Right renal cortex interstitium (tissue), 3 donors: ENCODE measurements at regions not wholly inside any gene's neighbourhood (a gene's known extent, or its start where the extent isn't known, plus 50 kb on each side); places are given as distances from the start of the nearest gene placed in this dataset.
"Not testable (repeated sequence)": the region's sequence is repeated elsewhere in the genome, so short reads cannot be mapped to it uniquely, and the experiment has no call there.

ENCODE experiments used
- DNase-seq, 3 donors: peaks; one replicate each; pipeline ENCODE4 v3.0.0-alpha.2; 2013; ENCODE audit warnings: low read depth in 3 of 3, low spot score in 2 of 3

DNA sequence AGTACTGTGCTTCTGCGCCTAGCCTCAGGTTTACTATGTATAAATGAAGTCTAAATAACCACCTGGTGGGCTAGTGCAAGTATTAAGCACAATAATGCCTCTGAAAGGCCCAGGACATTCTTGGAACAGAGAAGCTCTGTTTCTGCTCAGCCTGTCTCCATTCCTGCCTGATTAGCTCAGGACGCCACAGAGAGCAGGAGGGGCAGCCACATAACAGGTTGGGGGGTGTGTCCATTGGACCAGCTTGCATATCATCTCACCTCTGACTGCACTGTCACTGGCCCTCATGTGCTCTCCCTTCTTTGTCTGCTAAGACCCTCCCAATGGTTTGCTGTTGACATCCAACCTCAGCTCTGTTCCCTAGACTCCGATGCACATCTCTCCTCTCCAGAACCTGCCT is 52.8 kb upstream of the IKZF1 start:
- DNase-seq, result no peak

DNA sequence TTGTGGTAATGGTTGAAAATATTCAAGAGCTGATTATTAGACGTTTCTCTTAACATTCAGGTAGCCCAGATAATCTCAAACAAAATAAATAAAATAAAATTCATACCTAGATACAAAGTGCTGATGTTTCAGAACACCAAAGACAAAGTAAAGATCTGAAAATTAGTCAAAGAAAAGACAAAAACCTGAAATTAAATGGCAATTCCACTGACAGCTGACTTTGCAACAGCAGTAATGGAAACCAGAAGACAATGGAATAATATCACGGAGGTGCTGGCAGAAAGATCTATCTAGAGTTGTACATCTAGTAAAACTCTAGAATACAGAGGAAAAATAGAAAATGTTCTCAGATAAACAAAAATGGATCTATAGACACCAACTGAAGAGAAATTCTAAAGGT is 58.0 kb upstream of the IKZF1 start:
- DNase-seq, result no peak

DNA sequence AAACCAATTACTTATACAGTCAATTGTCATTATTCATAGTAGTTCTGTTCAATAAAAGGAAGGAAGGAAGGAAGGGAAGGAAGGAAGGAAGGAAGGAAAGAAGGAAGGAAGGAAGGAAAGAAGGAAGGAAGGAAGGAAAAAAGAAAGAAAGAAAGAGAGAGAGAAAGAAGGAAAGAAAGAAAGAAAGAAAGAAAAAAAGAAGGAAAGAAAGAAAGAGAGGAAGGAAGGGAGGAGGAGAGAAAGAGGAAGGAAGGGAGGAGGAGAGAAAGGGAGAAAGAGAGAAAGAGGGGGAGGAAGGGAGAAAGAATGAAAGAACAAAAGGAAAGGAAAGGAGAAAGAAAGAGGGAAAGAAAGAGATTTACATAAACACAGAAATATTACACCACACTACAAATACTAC is 62.4 kb upstream of the IKZF1 start:
- DNase-seq, result not testable (repeated sequence)

DNA sequence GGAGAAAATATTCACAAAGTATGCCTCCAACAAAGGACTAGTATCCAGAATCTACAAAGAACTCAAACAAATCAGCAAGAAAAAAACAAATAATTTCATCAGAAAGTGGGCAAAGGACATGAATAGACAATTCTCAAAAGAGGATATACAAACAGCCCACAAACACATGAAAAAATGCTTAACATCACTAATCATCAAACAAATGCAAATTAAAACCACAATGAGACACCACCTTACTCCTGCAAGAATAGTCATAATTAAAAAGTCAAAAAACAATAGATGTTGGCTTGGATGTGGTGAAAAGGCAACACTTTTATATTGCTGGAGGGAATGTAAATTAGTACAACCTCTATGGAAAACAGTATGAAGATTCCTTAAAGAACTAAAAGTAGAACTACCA is 63.8 kb upstream of the IKZF1 start:
- not testable (repeated sequence) for DNase-seq

DNA sequence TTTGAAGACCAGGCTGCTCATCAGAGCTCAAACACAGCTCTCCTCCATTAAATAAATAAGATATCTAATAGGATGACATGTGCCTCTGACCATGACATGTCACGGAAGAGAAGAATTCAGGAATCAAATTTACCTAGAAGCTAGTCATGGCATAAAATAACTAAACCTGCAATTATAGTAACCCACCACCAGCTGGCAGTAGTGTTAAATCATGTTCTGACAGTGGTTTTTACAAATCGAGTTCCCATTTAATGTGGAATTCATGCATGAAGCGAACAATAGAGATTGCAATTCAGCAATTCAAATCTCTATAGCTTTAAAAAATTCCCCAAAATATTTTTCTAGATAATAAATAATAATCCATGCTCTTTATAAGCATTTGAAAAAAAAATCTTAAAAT is 74.6 kb upstream of the IKZF1 start:
- no peak for DNase-seq

DNA sequence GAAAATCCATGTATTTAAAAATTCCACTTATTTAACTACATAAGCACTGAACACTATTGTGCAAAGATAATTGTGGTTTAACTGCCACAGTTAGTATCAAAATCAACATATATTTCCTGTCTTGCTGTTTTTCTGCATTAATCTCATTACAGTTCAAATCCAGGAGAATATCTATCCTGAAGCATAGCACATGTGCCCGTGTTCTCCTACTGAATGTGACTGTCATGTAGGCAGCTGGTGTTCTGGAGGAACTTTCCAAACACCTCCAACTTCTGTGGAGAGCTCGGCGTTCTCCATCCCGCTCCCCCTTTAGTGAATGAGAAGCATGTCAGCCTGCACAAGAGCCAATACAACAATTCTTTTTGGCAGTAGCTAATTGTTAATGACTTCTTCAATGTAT is 76.4 kb upstream of the IKZF1 start:
- DNase-seq, result no peak

DNA sequence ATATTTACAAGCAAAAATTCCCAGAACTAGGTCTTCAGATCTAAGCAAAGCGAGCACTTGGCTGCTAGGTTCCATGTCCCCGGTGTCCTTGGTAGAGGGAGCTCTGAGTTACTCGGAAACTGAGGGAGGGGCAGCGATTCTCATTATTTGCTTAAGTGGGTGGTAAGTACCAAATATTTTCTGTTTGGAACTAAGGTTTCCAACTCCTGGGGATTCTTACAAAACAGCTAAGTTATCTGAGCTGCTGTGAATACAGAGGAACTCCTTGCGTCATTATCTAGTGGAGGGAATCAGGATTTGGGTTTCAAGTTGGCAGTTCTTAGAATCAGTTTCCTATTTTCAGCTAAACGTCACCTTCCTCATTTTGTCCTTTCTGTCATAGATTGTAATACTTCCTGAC is 76.8 kb upstream of the IKZF1 start:
- no peak for DNase-seq

DNA sequence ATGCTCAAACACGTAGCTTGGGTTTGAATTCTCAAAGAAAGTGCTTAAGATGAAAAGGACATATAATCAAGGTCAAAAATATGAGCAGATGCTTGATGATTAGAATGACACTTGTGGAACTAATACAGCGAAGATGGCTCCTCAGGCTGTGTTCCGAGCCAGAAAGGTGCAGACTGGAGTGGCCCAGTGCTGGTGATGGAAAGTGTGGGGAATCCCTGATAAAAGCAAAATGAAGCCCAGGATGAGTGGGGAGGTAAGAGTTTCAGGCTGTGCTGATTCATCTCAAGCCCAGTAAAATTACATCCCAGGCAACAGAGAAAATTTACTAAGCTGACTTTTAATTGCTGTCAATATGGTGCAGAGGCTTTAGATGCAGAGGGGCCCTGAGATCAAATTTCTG is 77.8 kb upstream of the IKZF1 start:
- no peak for DNase-seq

DNA sequence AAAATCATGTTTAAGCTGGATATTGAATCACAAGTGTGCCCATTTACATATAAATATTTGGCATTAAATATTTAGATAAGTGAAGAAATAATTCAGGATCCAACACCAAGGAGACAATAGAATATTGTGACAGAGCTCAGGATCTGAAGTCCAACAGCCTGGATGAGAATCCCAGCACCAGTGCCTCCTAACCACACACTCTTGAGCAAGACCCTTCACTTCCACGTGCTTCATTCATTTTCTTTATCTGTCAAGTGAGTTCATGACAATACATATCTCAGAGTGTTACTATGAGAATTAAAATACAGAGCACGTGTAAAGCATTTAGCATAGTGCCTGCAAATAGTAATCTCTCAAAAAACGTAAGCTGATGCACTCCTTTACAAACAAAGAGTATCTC is 78.4 kb upstream of the IKZF1 start:
- DNase-seq, result no peak

DNA sequence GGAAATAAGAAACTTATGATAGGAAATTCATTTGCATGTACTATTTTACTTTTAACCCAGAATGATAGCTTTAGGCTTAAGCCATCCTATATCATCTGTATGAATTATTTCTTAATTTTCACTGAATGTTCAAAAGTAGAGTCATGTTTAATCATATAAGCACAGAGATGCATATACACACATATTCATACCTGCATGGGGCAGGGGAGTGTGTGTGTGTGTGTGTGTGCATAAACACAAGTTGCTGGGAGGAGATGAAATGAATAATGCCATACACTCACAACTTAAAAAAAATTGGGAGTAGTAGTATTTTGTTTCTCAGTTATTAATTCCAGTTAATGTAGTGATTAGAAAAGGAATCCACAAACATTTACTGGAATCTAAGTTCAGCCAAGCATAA is 83.1 kb upstream of the IKZF1 start:
- no peak for DNase-seq

DNA sequence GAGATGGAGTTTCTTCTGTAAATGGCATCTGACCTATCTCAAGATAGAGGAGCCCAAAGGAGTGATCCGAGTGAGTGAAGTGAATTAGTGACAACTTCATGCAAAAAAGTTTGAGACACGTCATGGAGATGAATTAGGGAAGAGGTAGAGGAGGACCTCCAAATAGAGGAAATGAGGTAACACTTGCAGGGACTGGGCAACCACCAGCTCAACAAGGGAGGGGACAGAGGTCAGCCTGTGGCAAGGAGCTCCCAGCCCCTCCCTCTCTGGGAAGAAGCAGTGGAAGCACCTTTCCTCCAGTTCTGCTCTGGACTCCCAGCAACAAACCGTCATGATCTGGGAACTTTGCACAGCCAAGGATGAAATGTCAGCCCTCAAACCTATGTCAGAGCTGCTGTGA is 83.5 kb upstream of the IKZF1 start:
- DNase-seq, result no peak

DNA sequence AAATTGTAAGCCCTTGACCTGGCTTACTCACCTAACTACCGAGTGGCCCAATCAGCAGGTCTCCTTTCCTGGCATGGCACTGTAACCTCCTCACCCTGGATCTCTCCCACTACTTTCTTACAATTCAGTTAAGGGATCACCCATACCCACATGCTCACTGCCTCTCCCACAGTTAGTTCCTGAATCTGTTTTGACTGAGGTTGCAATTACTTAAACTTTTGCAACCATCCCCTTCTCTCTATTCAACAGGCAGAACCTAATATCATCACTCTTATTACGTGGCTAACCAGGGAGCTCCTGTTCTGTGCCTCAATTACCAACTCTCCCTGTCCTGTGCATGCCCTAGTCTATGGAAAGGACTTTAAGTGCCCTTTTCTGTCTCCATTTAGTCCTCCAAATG is 84.2 kb upstream of the IKZF1 start:
- no peak for DNase-seq

DNA sequence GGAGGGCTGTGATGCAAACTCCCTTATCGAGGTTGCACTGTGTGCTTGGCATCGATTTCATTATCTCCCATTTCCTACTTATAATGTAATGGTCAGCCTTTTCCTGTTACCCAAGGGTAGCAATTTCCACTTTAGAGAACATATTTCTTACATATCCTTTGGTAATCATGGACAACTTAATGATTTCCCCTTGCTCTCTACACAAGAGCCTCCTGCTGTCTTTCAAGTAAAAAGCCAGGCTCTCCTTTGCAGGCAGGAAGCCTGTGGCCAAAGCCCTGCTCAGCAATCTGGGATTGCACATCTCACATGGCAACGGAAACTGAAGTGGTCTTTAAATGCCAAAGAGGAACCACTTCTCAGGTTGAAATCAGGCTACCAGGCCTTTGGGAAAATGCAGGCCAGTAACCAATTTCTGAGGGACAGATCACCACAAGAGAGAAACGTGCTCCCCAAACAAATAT is 86.7 kb upstream of the IKZF1 start:
- DNase-seq, result no peak

DNA sequence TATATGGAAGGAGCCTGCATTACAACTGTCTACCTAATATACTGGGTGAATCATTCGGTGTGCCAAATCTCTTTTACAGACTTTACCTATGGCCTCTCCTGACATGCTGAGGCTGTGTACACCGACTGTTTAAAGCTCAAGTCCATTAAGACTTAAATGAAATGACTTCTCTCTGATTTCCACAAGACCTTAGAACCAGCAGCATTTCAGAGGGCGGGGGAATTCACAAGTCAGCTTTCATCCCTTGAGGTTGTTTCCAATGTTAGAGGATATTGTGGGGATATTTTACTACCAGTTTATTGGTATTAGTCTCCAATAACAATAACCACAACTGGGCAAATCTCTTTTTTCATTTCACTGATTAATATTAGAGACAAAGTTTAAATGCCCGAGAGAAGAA is 87.1 kb upstream of the IKZF1 start:
- DNase-seq, result no peak

DNA sequence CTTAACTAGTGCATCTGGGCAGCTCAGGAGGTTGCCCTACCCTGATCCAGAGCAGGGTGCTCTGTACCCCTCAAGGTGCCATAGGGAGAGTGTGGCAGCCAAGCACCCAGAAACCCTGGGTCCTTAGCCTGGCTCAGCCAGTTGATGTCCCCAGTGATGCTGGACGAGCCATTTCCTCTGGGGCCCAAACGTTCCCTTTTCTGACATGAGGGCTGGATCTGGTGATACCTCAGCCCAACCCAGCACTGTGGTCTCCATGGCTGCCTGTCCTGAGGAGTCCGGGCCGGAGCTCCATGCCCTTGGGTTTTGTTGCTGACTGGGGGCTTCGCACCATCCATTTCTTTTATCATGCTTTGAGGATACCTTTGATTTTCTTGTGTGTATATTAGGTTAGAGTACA is 87.9 kb upstream of the IKZF1 start:
- DNase-seq, result no peak

DNA sequence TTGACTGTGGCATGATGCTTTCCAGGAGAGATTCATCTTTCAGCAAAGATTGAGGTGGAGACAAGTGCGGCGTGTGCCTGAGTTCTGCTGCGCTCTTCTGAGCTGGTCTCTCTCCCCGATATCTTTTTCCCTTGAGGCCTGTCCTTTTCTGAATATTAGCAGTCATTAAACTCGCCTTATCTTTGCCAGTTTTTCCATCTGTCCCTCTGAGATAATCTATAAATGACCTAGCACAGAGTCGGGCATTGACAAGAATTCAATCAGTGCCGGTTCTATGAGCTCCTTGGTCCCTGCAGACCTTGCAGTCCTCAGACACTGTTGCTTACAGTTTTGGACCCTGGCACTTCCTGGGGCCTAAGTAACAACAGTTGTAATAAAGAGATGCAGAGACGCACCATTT is 89.7 kb upstream of the IKZF1 start:
- no peak for DNase-seq

DNA sequence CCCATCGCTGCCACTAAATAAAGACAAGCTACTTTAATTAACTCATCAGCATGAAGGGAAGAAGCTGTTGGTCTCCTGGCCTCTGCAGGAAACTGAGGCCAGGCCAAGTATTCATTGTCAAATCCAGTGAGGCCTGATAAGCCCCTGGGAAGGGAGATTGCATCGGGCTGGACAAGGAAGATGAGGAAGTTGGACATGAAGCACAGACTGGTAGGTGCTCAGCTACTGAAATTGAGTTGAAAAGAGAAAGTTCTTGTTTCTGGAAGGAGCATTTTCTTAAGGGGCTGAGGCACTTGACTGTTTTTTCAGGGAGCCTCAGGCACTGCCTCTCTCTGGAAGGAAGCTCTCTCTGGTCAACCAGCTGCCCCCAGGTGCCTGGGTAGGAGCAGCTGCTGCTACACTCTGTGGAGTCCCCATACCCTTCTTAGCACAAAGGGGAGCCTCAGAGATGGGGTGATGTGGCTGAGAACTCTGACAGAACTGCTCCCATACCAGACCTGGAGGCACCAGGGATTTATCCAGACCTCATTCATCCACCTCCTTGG is 90.3 kb upstream of the IKZF1 start:
- no peak for DNase-seq

DNA sequence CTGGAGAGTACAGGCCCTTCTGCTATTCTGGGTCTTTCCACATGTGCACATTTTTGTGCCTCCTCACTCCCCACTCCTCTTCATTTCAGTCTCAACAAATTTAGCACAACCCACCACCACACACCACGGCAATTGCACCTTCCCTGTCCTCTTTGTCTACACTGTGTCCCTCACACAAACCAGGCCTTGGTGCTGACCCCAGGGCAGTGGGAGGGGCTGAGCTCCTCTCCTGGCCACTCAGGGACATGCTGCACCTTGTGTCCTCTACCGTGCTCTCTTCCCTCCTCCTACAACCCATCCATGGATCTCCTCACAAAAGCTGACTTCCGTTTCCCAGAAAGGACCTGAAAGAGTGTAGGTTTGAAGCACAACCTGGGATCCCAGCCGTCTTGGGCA is 90.9 kb upstream of the IKZF1 start:
- no peak for DNase-seq

DNA sequence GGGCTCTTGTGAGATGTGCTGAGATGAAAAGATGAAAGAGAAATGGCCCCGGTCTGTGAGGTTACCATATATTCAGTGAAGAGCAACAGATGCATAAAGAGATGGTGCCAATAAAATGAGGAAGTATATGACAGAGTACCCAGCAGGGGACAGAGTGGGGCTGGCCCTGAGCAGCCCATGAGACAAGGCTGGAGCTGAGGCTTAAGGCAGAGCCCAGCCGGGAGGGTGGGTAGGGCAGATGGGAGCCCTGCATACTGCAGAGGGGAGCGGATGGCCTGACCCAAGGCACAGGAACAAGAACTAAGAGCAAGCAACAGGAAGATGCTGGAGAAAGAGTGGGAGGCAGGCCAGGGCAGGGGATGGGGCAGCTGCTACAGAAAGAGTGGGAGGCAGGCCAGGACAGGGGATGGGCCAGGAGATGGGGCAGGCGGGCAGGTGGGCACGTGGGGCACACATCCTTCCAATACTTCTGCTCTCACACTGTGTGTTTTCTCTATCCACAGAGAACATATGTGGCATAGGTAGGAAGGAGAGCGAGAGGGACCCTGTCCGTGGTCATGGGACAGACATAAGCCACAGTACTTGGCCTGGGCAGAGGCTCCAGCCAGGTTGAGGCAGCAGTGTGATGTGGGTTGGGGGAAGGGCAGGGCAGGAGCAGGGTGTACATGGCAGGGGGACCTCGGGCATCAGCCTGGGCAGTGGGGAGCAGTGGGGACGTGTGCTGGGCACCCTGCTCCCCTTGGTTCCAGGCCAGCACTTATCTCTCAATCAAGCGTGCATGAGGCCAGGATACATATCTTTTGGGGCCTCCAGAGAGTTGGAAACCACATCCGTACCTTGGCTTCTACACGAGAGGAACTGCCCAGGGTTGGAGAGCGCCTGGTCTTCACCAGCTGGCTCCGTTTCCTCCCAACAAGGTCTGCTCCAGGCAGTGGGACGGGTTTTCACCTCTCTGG is 91.6 kb upstream of the IKZF1 start:
- DNase-seq, result no peak

DNA sequence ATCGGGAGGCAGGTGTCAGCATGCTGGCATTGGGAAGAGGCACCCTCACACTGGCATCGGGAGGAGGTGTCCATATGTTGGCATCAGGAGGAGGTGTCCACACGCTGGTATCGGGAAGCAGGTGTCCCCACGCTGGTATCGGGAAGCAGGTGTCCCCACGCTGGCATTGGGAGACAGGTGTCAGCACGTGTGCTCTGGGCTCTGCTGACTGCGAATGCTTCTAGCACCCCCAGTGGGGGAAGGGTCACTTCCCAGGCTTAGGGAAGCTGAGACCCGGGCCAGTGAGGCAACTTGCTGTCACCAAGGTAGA is 92.5 kb upstream of the IKZF1 start:
- DNase-seq, result no peak

DNA sequence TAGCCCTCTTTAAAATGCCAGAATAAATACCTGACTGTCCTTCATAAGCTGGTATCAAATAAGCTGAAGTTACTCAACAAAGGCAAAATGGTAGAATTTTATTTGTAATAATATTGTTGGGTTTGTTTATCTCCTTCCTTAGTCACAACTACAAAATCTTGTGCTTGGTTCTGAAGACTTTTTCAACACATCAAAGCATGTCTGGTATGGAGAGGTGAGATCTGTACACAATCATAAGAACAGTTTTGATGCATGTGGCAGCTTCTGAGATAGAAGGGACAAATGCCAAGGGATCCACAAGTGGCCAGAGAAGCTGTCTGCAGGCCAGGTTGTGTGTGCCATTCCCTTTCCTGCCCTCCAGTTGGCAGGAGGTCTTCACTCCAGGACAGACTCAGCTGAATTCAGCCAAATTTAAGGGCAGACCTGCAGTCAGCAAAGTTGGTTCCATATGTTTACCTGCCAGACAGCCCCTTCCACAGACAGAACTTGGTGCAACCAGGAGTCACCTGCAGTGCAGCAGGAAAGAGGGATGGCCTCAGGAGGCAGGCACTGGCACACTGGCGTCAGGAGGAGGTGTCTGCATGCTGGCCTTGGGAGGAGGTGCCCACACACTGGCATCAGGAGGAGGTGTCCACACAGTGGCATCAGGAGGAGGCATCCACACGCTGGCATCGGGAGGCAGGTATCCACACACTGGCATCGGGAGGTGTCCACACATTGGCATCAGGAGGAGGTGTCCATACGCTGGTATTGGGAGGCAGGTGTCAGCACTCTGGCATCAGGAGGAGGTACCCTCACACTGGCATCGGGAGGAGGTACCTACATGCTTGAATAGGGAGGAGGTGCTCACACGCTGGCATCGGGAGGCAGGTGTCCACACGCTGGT is 93.1 kb upstream of the IKZF1 start:
- DNase-seq, result no peak

DNA sequence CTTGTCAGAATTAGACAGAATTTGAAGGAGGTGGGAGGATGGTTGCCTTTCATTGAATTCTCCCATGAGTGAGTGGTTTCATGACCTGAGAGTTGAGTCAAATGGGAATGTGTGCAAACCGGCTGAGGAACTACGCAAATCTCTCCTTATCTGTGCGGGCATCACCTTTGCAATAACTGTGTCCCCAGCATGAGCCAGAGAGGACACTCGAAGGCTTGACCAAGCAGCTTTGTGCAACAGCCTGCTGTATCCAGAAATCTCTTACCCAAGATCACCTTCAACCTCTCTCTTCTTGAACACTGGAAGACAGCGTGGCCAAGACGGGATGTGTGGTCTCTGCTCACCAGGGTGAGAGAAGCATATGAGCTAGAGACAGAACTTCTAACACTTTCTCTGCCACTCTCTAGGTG is 93.8 kb upstream of the IKZF1 start:
- no peak for DNase-seq
